Brain microvascular endothelial cell (primary cell): ENCODE measurements at regions not wholly inside any gene's neighbourhood (a gene's known extent, or its start where the extent isn't known, plus 50 kb on each side); places are given as distances from the start of the nearest gene placed in this dataset.

Experiments
- DNase-seq: peaks from one replicate; pipeline ENCODE4 v3.0.0-alpha.2; 2020
- H3K27ac ChIP-seq: fragments of 250-450 bp; sonication (Bioruptor Pico); 2 replicates; pipeline ENCODE4 v1.5.1; 2020; ENCODE audit warnings: mild to moderate bottlenecking, moderate library complexity
- H3K27me3 ChIP-seq: fragments of 250-450 bp; sonication (Bioruptor Pico); replicated peaks from 2 replicates; pipeline ENCODE4 v1.5.1; 2020; ENCODE audit warnings: mild to moderate bottlenecking
- H3K36me3 ChIP-seq: fragments of 250-450 bp; sonication (Bioruptor Pico); replicated peaks from 2 replicates; pipeline ENCODE4 v1.5.1; 2020; ENCODE audit warnings: mild to moderate bottlenecking
- H3K4me3 ChIP-seq: 2 replicates; pipeline ENCODE4 v1.5.1; 2011; ENCODE audit warnings: low read depth, mild to moderate bottlenecking, control low read depth, low read length, moderate library complexity
- CTCF ChIP-seq: IDR thresholded peaks from 2 replicates; pipeline ENCODE4 v1.5.1; 2011; ENCODE audit warnings: low read depth, mild to moderate bottlenecking, moderate library complexity, low read length, control low read depth, inconsistent platforms; ENCODE audit errors: missing control alignments
- in situ Hi-C: cut with HindIII; loops from 2 replicates; pipeline ENCODE4 v1.10.0; 2017; ENCODE audit warnings: low sequenced_read_pairs, low pct_ligation_motif_present

- in situ Hi-C loops: no loop called here
- no peak overlapping the region for H3K4me3 ChIP-seq
- H3K36me3 ChIP-seq: no peaks in the 10 kb centered on the region
- DNase-seq: no peak
- no peaks in the 10 kb centered on the region for H3K27me3 ChIP-seq
- no peak overlapping the region for H3K27ac ChIP-seq
- TF ChIP-seq CTCF: no peak
Measured at GRCh38 chr4:188987011-188987410, 847.8 kb downstream of the TRIML1 start.

DNA sequence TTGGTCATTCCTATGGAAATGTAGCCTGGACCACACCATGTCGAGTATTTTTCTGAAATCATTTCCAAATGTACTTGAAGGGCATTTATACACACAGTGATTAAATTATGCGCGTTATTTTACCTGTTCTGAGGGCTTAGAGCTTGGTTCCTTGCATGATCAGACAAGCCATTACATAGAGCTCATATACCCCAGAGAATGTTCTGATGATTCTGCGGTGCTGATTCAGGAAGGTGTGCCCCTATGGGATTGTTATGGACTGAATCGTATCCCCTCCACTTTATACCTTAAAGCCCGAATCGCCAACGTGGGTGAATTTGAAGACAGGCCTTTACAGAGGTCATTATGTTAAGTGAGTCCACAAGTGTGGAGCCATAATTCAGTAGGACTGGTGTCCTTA is 848.9 kb downstream of the TRIML1 start:
- no peak overlapping the region for H3K27ac ChIP-seq
- in situ Hi-C loops: no loop called here
- DNase-seq: no peak

GRCh38 chr4:188989371-188989770 is 850.1 kb downstream of the TRIML1 start:
- in situ Hi-C loops: no loop called here
- TF ChIP-seq CTCF: no peak
- Histone ChIP-seq H3K27me3 (no peaks in the 10 kb centered on the region), H3K4me3 (no peak overlapping the region), H3K27ac (no peak overlapping the region), H3K36me3 (no peaks in the 10 kb centered on the region)
- no peak for DNase-seq

More for the DNA sequence above, 848.9 kb downstream of the TRIML1 start:
- Histone ChIP-seq H3K36me3 (no peaks in the 10 kb centered on the region), H3K4me3 (no peak overlapping the region), H3K27me3 (no peaks in the 10 kb centered on the region)
- TF ChIP-seq CTCF: no peak

DNA sequence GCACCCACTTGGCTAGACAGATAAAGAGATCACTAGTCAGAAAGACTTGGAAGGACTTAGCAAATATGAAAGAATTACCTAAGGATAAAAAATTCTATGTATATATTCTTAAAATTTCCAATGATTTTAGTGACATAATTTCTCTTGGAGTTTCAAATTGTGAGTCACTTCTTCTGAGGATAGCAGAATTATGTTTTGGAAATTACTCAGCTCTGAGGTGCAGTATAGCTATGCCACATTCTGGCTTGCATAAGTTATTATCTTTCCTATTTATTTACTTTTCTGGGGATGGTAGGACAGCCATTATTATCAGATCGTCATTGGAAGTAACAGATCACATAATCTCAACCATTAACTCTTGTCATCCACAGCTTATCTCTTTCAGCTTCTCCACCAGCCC is 853.5 kb downstream of the TRIML1 start:
- DNase-seq: no peak
- no peak for TF ChIP-seq CTCF
- no peak overlapping the region for H3K4me3 ChIP-seq
- H3K27ac ChIP-seq: no peak overlapping the region
- H3K36me3 ChIP-seq: no peaks in the 10 kb centered on the region
- in situ Hi-C loops: no loop called here
- H3K27me3 ChIP-seq: no peaks in the 10 kb centered on the region

- no peaks in the 10 kb centered on the region for H3K36me3 ChIP-seq
- H3K27ac ChIP-seq: no peak overlapping the region
- no peak overlapping the region for H3K4me3 ChIP-seq
- no peak for DNase-seq
- TF ChIP-seq CTCF: no peak
- H3K27me3 ChIP-seq: no peaks in the 10 kb centered on the region
- in situ Hi-C loops: no loop called here
Measured at GRCh38 chr4:188993871-188994270, 854.6 kb downstream of the TRIML1 start.

GRCh38 chr4:189001283-189001970 is 862.2 kb downstream of the TRIML1 start:
- TF ChIP-seq CTCF: no peak
- H3K36me3 ChIP-seq: no peaks in the 10 kb centered on the region
- no peaks in the 10 kb centered on the region for H3K27me3 ChIP-seq
- in situ Hi-C loops: no loop called here
- no peak overlapping the region for H3K4me3 ChIP-seq
- H3K27ac ChIP-seq: no peak overlapping the region
- no peak for DNase-seq
